ENCODE measurements at regions not wholly inside any gene's neighbourhood (a gene's known extent, or its start where the extent isn't known, plus 50 kb on each side); places are given as distances from the start of the nearest gene placed in this dataset.

DNA sequence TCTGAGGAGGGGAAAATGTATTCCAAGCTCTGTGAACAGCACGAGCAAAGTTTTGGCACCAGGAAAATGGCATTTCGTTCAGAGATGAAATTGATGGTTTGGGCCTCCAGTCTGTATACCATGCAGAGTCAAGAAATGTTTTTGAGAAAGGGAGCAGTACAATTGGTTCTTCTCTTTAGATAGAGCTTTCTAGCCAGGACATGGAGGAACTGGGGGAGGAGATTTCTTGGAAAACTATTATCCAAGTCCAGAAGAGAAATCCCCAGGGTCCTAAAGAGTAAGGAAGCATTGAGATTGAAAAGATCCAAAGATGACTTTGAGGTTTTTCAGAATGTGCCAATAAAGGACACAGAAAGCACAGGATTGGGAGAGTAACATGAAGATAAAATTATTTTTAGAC lies 432.4 kb downstream of the TNS1 start:
- TF ChIP-seq, protein P1, sequence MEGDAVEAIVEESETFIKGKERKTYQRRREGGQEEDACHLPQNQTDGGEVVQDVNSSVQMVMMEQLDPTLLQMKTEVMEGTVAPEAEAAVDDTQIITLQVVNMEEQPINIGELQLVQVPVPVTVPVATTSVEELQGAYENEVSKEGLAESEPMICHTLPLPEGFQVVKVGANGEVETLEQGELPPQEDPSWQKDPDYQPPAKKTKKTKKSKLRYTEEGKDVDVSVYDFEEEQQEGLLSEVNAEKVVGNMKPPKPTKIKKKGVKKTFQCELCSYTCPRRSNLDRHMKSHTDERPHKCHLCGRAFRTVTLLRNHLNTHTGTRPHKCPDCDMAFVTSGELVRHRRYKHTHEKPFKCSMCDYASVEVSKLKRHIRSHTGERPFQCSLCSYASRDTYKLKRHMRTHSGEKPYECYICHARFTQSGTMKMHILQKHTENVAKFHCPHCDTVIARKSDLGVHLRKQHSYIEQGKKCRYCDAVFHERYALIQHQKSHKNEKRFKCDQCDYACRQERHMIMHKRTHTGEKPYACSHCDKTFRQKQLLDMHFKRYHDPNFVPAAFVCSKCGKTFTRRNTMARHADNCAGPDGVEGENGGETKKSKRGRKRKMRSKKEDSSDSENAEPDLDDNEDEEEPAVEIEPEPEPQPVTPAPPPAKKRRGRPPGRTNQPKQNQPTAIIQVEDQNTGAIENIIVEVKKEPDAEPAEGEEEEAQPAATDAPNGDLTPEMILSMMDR (conservative IDR thresholded peaks at IDR 0.05; ENCODE audit: low read depth, low read length): no peak
- DNase-seq (ENCODE audit: low read depth): no peak
- no peak overlapping the region for H3K4me3 ChIP-seq (ENCODE audit: low read depth, low read length)

DNA sequence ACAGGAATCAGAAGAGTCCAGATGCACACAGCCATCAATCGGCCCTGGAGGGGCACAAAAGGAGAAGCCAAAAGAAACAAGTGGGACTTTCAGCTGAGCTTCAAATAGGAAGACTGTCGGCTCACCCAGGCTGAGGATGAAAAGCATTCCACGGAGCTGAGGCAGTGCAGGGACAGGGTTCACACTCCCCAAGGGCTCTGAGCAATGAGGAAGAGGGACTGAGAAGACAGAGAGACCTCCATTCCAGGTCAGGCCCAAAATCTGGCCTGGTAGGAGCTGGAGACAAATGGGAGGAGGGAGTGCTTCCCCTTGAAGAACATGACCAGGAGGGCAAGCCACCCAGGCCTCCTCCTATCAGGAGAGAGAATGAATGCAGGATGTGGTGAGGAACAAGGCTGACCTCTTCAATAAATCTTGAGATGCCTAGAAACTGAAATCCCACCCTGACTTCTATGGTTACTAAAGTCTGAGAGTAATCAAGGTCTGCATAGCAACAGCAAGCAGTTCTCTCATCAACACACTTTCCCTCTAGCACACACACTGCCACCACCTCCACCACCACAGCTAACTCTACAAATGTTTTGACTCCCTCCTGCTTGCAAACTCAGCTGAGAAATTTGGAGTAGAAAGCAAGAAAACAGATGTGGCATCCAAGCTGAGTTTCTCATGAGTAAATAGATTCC lies 434.4 kb downstream of the TNS1 start:
- TF ChIP-seq, protein P1 (conservative IDR thresholded peaks at IDR 0.05; ENCODE audit: low read depth, low read length): no peak
- H3K4me3 ChIP-seq (ENCODE audit: low read depth, low read length): no peak overlapping the region
- no peak for DNase-seq (ENCODE audit: low read depth)

DNA sequence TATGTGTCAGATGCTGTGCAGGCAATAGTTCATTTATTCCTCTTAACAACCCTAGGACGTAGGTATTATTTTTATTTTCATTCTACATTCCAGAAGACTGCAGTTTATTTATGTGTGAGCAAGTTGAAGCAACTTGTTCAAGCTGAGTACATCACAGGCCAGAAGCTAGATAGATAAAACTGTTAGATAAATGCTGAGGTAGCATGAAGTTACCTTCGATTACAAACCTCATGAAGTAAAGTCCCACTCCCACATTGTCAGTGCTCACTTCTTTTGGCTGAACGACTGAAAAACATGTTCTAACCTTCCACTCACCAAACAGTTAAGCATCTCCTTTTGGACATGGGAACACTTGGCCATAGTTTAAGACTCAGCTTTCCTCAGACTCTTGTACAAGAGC lies 439.2 kb downstream of the TNS1 start:
- TF ChIP-seq, protein P1 (conservative IDR thresholded peaks at IDR 0.05; ENCODE audit: low read depth, low read length): no peak
- H3K4me3 ChIP-seq (ENCODE audit: low read depth, low read length): no peak overlapping the region
- no peak for DNase-seq (ENCODE audit: low read depth)

DNA sequence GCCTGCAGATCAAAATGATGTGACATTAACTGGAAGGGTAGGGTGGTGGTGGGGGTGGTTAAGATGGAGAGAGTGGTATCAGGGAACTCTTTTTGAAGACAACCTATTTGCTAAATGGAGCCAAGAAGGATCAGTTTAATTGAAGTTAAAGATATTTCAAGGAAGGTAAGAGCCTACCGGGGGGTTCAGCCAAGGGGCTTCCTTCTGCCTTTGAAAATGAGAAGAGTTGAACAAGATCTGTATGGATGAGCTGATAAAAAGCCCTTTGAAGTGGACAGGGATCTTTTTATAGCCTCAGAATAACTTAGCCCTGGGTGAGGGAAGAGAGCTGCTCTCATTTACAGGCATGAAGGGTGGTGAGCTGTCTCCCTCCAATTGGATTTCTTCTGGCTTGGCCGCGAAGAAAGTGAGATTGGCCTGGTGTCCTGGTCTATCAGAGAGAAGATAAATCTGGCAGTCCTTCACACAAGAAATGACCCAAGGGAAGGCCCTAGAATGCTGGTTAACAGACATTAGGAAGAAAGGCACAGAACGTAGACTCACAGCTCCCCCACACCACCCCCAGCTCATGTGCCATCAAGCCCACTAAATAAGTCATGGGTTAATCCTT lies 439.8 kb downstream of the TNS1 start:
- no peak overlapping the region for H3K4me3 ChIP-seq (ENCODE audit: low read depth, low read length)
- TF ChIP-seq, protein P1 (conservative IDR thresholded peaks at IDR 0.05; ENCODE audit: low read depth, low read length): no peak
- no peak for DNase-seq (ENCODE audit: low read depth)

DNA sequence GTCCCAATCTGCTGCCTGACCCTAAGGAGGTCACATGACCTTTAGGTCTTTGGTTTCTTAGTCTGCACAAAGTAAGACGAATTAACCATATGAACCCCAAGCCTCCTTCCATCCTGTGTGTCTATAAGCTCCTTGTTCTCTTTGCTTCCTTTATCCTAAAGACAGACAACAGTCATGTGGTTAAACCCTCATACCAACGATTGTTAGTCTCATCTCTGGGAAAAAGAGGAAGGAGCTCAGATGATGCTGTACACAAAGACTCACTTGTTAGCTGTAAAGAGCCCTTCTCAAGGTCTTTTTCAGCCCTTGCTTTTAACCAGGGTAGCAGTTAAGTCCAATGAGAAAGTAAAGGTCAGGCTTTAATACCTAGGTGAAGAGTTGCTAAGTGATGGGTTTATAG lies 443.7 kb downstream of the TNS1 start:
- H3K4me3 ChIP-seq (ENCODE audit: low read depth, low read length): no peak overlapping the region
- DNase-seq (ENCODE audit: low read depth): no peak
- TF ChIP-seq, protein P1 (conservative IDR thresholded peaks at IDR 0.05; ENCODE audit: low read depth, low read length): no peak

DNA sequence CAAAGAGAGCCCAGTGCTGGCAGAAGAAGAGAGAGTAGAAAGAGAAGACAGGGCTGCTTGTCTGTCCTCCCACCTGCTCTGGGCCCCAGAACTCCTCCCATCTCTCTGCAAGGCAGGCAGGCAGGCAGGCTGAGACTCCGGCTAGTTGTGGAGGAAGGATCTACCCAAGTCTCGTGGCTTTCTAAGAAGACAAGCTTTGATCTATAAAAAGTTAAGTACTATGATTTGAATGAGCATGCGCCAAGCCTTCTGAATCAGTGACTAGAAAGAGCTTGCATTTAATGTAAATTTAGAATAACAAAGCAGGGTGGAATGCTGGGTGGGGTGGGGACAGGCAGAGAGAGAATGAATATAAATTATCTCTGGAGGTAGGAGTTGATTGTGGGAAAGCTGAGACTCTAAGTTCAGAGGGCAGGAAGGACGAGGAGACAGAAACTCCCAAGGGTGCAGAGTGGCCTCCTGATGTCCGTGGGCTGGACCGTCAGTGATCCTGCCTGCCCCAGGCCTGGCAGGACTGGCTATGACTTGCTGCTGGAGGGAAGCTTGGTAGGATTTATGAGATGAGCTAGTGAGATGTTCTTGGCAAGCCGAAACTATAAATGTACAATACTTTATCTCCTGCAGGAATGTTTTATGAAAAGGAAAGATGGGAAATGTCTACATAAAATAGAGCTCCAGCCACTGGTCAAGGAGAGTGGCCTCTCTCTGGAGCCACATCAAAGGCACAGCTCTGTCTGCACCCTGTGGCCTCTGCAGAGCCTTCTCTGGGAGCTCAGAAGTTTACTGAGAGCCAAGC lies 447.5 kb downstream of the TNS1 start:
- TF ChIP-seq, protein P1 (conservative IDR thresholded peaks at IDR 0.05; ENCODE audit: low read depth, low read length): no peak
- no peak for DNase-seq (ENCODE audit: low read depth)

More for the DNA sequence above, 447.5 kb downstream of the TNS1 start:
- no peak overlapping the region for H3K4me3 ChIP-seq (ENCODE audit: low read depth, low read length)

All from epithelial cell of proximal tubule (primary cell).